GM12892 (cell line): ENCODE measurements at regions not wholly inside any gene's neighbourhood (a gene's known extent, or its start where the extent isn't known, plus 50 kb on each side); places are given as distances from the start of the nearest gene placed in this dataset.

Experiments
- POLR2A ChIP-seq: IDR thresholded peaks from 2 replicates; pipeline ENCODE4 v1.6.1; 2011; ENCODE audit warnings: low read depth, low read length, control low read depth
- POLR2AphosphoS5 ChIP-seq: IDR thresholded peaks from 2 replicates; pipeline ENCODE4 v1.6.1; 2011; ENCODE audit warnings: low read depth, low read length, control low read depth
- TAF1 ChIP-seq: IDR thresholded peaks from 2 replicates; pipeline ENCODE4 v1.6.1; 2011; ENCODE audit warnings: low read depth, mild to moderate bottlenecking, control low read depth, low read length, borderline replicate concordance

DNA sequence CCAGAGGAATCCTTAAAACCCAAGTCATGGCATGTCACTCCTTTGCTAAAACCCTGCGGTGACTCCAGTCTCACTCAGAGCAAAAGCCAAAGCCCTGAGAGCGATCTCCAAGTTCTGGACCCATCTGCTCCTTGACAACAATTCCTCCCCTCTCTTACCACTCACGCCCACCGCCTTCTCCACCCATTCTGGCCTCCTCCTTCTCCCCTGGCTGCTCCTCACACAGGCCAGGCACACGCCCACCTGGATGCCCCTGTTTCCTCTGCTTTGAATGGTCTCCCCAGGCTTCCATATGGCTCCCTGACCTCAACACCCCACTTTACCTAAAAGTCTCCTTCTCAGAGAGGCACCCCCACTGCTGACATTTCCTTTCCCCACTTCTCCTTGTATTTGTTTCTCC lies 146.1 kb upstream of the LINGO1 start:
- TF ChIP-seq TAF1 (no peak), POLR2A (no peak), POLR2AphosphoS5 (no peak)
